SK-N-SH treated with all-trans-retinoic acid at 6 μM for 48 hours (cell line): ENCODE measurements at regions not wholly inside any gene's neighbourhood (a gene's known extent, or its start where the extent isn't known, plus 50 kb on each side); places are given as distances from the start of the nearest gene placed in this dataset.

ENCODE experiments used
- ARNTL ChIP-seq: fragments of 450-650 bp; formaldehyde crosslinking; IDR thresholded peaks from 2 replicates; pipeline ENCODE4 v1.5.0; 2020; ENCODE audit warnings: low read depth, mild to moderate bottlenecking, moderate library complexity, borderline replicate concordance
- SNAI2 ChIP-seq: fragments of 250-450 bp; sonication (Bioruptor Pico); IDR thresholded peaks from 2 replicates; pipeline ENCODE4 v1.5.0; 2020; ENCODE audit warnings: mild to moderate bottlenecking, moderate library complexity
- ZFP3 ChIP-seq: fragments of 250-450 bp; sonication (Bioruptor Pico); IDR thresholded peaks from 2 replicates; pipeline ENCODE4 v1.5.0; 2020; ENCODE audit warnings: mild to moderate bottlenecking, moderate library complexity
- TF ChIP-seq, protein P1 (sequence below): fragments of 250-450 bp; sonication (Bioruptor Pico); IDR thresholded peaks from 2 replicates; pipeline ENCODE4 v1.8.0; 2020; ENCODE audit warnings: mild to moderate bottlenecking, moderate library complexity, borderline replicate concordance

DNA sequence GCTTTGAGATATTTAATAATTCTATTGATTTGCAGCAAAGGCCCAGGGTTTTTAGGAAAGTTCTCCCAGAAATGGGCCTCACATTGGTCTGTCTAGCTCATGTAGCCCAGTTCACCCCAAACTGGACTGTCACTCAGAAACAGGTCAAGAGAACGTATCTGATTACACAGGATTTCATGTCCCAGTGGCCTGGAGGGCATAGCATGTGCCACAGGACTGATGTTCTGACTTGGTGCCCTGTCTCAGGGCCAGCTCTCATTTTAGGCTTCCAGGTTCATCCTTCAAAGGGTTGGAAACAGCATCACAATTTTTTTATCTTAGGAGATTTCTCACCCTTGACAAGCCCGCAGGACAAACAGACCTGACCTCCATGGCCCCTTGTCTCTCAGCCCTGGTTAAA is 398.4 kb upstream of the AZI2 start:
- no peak for TF ChIP-seq ARNTL (CRISPR knock-in tag)
- TF ChIP-seq SNAI2 (CRISPR knock-in tag): no peak
- TF ChIP-seq, protein P1, sequence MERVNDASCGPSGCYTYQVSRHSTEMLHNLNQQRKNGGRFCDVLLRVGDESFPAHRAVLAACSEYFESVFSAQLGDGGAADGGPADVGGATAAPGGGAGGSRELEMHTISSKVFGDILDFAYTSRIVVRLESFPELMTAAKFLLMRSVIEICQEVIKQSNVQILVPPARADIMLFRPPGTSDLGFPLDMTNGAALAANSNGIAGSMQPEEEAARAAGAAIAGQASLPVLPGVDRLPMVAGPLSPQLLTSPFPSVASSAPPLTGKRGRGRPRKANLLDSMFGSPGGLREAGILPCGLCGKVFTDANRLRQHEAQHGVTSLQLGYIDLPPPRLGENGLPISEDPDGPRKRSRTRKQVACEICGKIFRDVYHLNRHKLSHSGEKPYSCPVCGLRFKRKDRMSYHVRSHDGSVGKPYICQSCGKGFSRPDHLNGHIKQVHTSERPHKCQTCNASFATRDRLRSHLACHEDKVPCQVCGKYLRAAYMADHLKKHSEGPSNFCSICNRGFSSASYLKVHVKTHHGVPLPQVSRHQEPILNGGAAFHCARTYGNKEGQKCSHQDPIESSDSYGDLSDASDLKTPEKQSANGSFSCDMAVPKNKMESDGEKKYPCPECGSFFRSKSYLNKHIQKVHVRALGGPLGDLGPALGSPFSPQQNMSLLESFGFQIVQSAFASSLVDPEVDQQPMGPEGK (CRISPR knock-in tag): no peak
- TF ChIP-seq ZFP3 (CRISPR knock-in tag): no peak
